HFF-Myc (cell line): ENCODE measurements at regions not wholly inside any gene's neighbourhood (a gene's known extent, or its start where the extent isn't known, plus 50 kb on each side); places are given as distances from the start of the nearest gene placed in this dataset.
"Not testable (repeated sequence)": the region's sequence is repeated elsewhere in the genome, so short reads cannot be mapped to it uniquely, and the experiment has no call there.

Experiments used
- DNase-seq: peaks from one replicate; pipeline ENCODE4 v3.0.0-alpha.2; 2011; ENCODE audit warnings: low read depth; ENCODE audit errors: extremely low read depth
- H3K4me3 ChIP-seq: replicated peaks from 2 replicates; pipeline ENCODE4 v1.5.1; 2011; ENCODE audit warnings: low read depth, mild to moderate bottlenecking, control low read depth, low read length
- CTCF ChIP-seq: IDR thresholded peaks from 2 replicates; pipeline ENCODE4 v1.5.1; 2012; ENCODE audit warnings: mild to moderate bottlenecking, low read depth, low read length, control low read depth; ENCODE audit errors: missing control alignments

- no peak for DNase-seq
- no peak overlapping the region for H3K4me3 ChIP-seq
- TF ChIP-seq CTCF, result no peak
These were observed 81.7 kb upstream of the MTAP start for GRCh38 chr9:21720758-21721157.

- not testable (repeated sequence) for DNase-seq, H3K4me3 ChIP-seq
These were observed 75.0 kb upstream of the MTAP start for GRCh38 chr9:21727411-21727810.

- H3K4me3 ChIP-seq, result no peak overlapping the region
- DNase-seq, result no peak
- TF ChIP-seq CTCF, result no peak
These were observed 73.7 kb upstream of the MTAP start for GRCh38 chr9:21728781-21729180.

- DNase-seq, result no peak
- H3K4me3 ChIP-seq, result no peak overlapping the region
- no peak for TF ChIP-seq CTCF
These were observed 72.8 kb upstream of the MTAP start for GRCh38 chr9:21729648-21730047.

GRCh38 chr9:21730899-21731298 lies 71.5 kb upstream of the MTAP start:
- no peak overlapping the region for H3K4me3 ChIP-seq
- DNase-seq, result no peak
- no peak for TF ChIP-seq CTCF

GRCh38 chr9:21741151-21741550 lies 61.3 kb upstream of the MTAP start:
- H3K4me3 ChIP-seq, result no peak overlapping the region
- DNase-seq, result no peak
- TF ChIP-seq CTCF, result no peak

GRCh38 chr9:21744320-21744719 lies 58.1 kb upstream of the MTAP start:
- no peak for DNase-seq
- TF ChIP-seq CTCF, result no peak
- H3K4me3 ChIP-seq, result no peak overlapping the region
